WTC11 (cell line): ENCODE measurements at regions not wholly inside any gene's neighbourhood (a gene's known extent, or its start where the extent isn't known, plus 50 kb on each side); places are given as distances from the start of the nearest gene placed in this dataset.

ENCODE experiments used
- ATAC-seq: fragments of 200-7000 bp; cut with Tn5 transposase; 2 replicates; pipeline ENCODE4 v1.10.0; 2021; ENCODE audit warnings: mild to moderate bottlenecking, moderate library complexity
- CTCF ChIA-PET: fragments of 300-600 bp; sonication (Branson Sonifier 250); formaldehyde crosslinking; loops from one replicate; lab custom pipeline; 2021; ENCODE audit warnings: antibody characterized with exemption; lab: Charles Lee
- POLR2A ChIA-PET: fragments of 350-600 bp; sonication (Branson Sonifier 250); formaldehyde crosslinking; loops from one replicate; lab custom pipeline; 2021; ENCODE audit warnings: antibody characterized with exemption; lab: Charles Lee
- DNase-seq: peaks from one replicate; pipeline ENCODE4 v3.0.0; 2021; ENCODE audit warnings: low spot score
- H3K27ac Mint-ChIP-seq: 2 replicates; pipeline ENCODE4 v1.8.0; 2021; ENCODE audit warnings: mixed read lengths
- H3K27me3 Mint-ChIP-seq: 2 replicates; pipeline ENCODE4 v1.8.0; 2021; ENCODE audit warnings: low read depth, mild to moderate bottlenecking, moderate library complexity, mixed read lengths
- H3K36me3 Mint-ChIP-seq: 2 replicates; pipeline ENCODE4 v1.8.0; 2021; ENCODE audit warnings: mixed read lengths
- H3K4me1 Mint-ChIP-seq: 2 replicates; pipeline ENCODE4 v1.8.0; 2022; ENCODE audit warnings: mixed read lengths
- H3K4me3 Mint-ChIP-seq: 2 replicates; pipeline ENCODE4 v1.8.0; 2021; ENCODE audit warnings: mild to moderate bottlenecking, moderate library complexity, mixed read lengths
- H3K9me3 Mint-ChIP-seq: 2 replicates; pipeline ENCODE4 v1.8.0; 2021; ENCODE audit warnings: mixed read lengths
- ATF1 ChIP-seq: sonication (generic); formaldehyde crosslinking; IDR thresholded peaks from 2 replicates; pipeline ENCODE4 v1.8.1; 2023; ENCODE audit warnings: mild to moderate bottlenecking, moderate library complexity, missing genetic modification reagents
- EMX1 ChIP-seq: fragments of 250-450 bp; sonication (Bioruptor Pico); IDR thresholded peaks from 2 replicates; pipeline ENCODE4 v1.8.0; 2021; ENCODE audit warnings: mild to moderate bottlenecking
- ETV6 ChIP-seq: sonication (generic); formaldehyde crosslinking; IDR thresholded peaks from 2 replicates; pipeline ENCODE4 v1.8.1; 2022; ENCODE audit warnings: mild to moderate bottlenecking, missing genetic modification reagents
- FOXP1 ChIP-seq: sonication (generic); formaldehyde crosslinking; IDR thresholded peaks from 2 replicates; pipeline ENCODE4 v1.8.0; 2022; ENCODE audit warnings: missing genetic modification reagents, mild to moderate bottlenecking, moderate library complexity, borderline replicate concordance
- GABPB1 ChIP-seq: sonication (generic); formaldehyde crosslinking; IDR thresholded peaks from 2 replicates; pipeline ENCODE4 v1.8.1; 2023; ENCODE audit warnings: mild to moderate bottlenecking, missing genetic modification reagents
- IRF2 ChIP-seq: sonication (generic); formaldehyde crosslinking; IDR thresholded peaks from 2 replicates; pipeline ENCODE4 v1.8.0; 2022; ENCODE audit warnings: low read depth, missing genetic modification reagents, borderline replicate concordance
- NFE2L1 ChIP-seq: sonication (generic); formaldehyde crosslinking; IDR thresholded peaks from 2 replicates; pipeline ENCODE4 v1.8.1; 2023; ENCODE audit warnings: missing genetic modification reagents
- NR1H2 ChIP-seq: sonication (generic); formaldehyde crosslinking; IDR thresholded peaks from 2 replicates; pipeline ENCODE4 v1.9.0; 2021; ENCODE audit warnings: mild to moderate bottlenecking, moderate library complexity, missing genetic modification reagents
- OVOL2 ChIP-seq: fragments of 250-450 bp; sonication (Bioruptor Pico); IDR thresholded peaks from 2 replicates; pipeline ENCODE4 v1.9.0; 2021; ENCODE audit warnings: mild to moderate bottlenecking, borderline replicate concordance
- RORB ChIP-seq: fragments of 250-450 bp; sonication (Bioruptor Pico); IDR thresholded peaks from 2 replicates; pipeline ENCODE4 v1.9.0; 2021; ENCODE audit warnings: mild to moderate bottlenecking
- SOX15 ChIP-seq: fragments of 250-450 bp; sonication (Bioruptor Pico); IDR thresholded peaks from 2 replicates; pipeline ENCODE4 v1.9.0; 2021; ENCODE audit warnings: mild to moderate bottlenecking
- TP53 ChIP-seq: sonication (generic); formaldehyde crosslinking; IDR thresholded peaks from 2 replicates; pipeline ENCODE4 v1.8.1; 2023; ENCODE audit warnings: mild to moderate bottlenecking, missing genetic modification reagents
- ZNF219 ChIP-seq: sonication (generic); formaldehyde crosslinking; IDR thresholded peaks from 2 replicates; pipeline ENCODE4 v1.8.0; 2023; ENCODE audit warnings: missing genetic modification reagents, mild to moderate bottlenecking, borderline replicate concordance
- ZNF317 ChIP-seq: sonication (generic); formaldehyde crosslinking; IDR thresholded peaks from 2 replicates; pipeline ENCODE4 v1.8.1; 2023; ENCODE audit warnings: low read depth, mild to moderate bottlenecking, moderate library complexity, missing genetic modification reagents, borderline replicate concordance
- ZNF396 ChIP-seq: fragments of 250-450 bp; sonication (Bioruptor Pico); IDR thresholded peaks from 2 replicates; pipeline ENCODE4 v1.8.0; 2021; ENCODE audit warnings: mild to moderate bottlenecking, moderate library complexity, borderline replicate concordance
- ZNF423 ChIP-seq: fragments of 250-450 bp; sonication (Bioruptor Pico); IDR thresholded peaks from 2 replicates; pipeline ENCODE4 v2.1.2; 2022; ENCODE audit warnings: mild to moderate bottlenecking, moderate library complexity
- TF ChIP-seq, protein P1 (sequence below): sonication (generic); formaldehyde crosslinking; IDR thresholded peaks from 2 replicates; pipeline ENCODE4 v1.8.1; 2023; ENCODE audit warnings: mild to moderate bottlenecking, missing genetic modification reagents
- TF ChIP-seq, protein P2 (sequence below): fragments of 250-450 bp; sonication (Bioruptor Pico); IDR thresholded peaks from 2 replicates; pipeline ENCODE4 v2.1.2; 2022; ENCODE audit warnings: mild to moderate bottlenecking, moderate library complexity
- TF ChIP-seq, protein P3 (sequence below): sonication (generic); formaldehyde crosslinking; IDR thresholded peaks from 2 replicates; pipeline ENCODE4 v1.8.1; 2023; ENCODE audit warnings: mild to moderate bottlenecking, missing genetic modification reagents, moderate library complexity
- TF ChIP-seq, protein P4 (sequence below): sonication (generic); formaldehyde crosslinking; IDR thresholded peaks from 2 replicates; pipeline ENCODE4 v1.8.0; 2023; ENCODE audit warnings: missing genetic modification reagents
- TF ChIP-seq, protein P5 (sequence below): sonication (generic); formaldehyde crosslinking; IDR thresholded peaks from 2 replicates; pipeline ENCODE4 v1.8.0; 2022; ENCODE audit warnings: mild to moderate bottlenecking, missing genetic modification reagents
- TF ChIP-seq, protein P6 (sequence below): sonication (generic); formaldehyde crosslinking; IDR thresholded peaks from 2 replicates; pipeline ENCODE4 v1.8.0; 2022; ENCODE audit warnings: missing genetic modification reagents

DNA sequence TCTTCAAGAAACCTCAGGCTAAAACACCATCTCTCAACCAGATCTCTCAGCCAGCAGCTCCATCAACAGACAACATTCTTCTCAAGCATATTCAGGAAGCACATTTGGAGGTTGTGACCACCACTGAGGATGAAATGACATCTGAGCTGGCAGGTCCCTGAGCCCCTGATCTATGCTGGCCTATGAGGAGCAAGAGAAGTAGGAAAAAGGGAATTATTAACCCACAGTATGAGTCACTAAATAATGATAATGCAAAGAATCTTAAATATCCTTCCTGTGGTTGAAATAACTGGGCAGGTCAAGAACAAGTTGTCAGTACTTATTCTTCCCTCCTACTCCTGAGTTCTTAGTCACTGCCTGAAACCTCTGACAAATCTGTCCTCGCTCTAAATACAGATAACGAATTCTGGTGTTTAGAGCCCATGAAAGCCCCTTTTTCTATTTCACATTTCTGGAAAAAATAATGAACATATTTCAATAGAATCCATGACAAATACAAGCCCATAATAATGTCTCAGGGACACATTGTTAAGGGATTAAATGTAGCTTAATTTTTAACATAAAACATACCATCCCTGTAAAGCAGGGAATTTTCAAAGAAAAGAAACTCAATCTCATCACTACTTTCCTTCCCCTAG, 225.8 kb upstream of the IRS2 start:
- no peaks in the 10 kb centered on the region for H3K9me3 Mint-ChIP-seq
- H3K27ac Mint-ChIP-seq = no peak overlapping the region
- POLR2A ChIA-PET = no interaction called here
- H3K27me3 Mint-ChIP-seq = no peaks in the 10 kb centered on the region
- TF ChIP-seq, protein P1, sequence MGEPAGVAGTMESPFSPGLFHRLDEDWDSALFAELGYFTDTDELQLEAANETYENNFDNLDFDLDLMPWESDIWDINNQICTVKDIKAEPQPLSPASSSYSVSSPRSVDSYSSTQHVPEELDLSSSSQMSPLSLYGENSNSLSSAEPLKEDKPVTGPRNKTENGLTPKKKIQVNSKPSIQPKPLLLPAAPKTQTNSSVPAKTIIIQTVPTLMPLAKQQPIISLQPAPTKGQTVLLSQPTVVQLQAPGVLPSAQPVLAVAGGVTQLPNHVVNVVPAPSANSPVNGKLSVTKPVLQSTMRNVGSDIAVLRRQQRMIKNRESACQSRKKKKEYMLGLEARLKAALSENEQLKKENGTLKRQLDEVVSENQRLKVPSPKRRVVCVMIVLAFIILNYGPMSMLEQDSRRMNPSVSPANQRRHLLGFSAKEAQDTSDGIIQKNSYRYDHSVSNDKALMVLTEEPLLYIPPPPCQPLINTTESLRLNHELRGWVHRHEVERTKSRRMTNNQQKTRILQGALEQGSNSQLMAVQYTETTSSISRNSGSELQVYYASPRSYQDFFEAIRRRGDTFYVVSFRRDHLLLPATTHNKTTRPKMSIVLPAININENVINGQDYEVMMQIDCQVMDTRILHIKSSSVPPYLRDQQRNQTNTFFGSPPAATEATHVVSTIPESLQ = no peak
- TF ChIP-seq RORB (CRISPR knock-in tag) = no peak
- TF ChIP-seq ATF1 = no peak
- TF ChIP-seq, protein P2, sequence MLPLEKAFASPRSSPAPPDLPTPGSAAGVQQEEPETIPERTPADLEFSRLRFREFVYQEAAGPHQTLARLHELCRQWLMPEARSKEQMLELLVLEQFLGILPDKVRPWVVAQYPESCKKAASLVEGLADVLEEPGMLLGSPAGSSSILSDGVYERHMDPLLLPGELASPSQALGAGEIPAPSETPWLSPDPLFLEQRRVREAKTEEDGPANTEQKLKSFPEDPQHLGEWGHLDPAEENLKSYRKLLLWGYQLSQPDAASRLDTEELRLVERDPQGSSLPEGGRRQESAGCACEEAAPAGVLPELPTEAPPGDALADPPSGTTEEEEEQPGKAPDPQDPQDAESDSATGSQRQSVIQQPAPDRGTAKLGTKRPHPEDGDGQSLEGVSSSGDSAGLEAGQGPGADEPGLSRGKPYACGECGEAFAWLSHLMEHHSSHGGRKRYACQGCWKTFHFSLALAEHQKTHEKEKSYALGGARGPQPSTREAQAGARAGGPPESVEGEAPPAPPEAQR (CRISPR knock-in tag) = no peak
- no peak for TF ChIP-seq GABPB1 (CRISPR knock-in tag)
- TF ChIP-seq SOX15 (CRISPR knock-in tag) = no peak
- TF ChIP-seq ZNF396 (CRISPR knock-in tag) = no peak
- TF ChIP-seq, protein P3, sequence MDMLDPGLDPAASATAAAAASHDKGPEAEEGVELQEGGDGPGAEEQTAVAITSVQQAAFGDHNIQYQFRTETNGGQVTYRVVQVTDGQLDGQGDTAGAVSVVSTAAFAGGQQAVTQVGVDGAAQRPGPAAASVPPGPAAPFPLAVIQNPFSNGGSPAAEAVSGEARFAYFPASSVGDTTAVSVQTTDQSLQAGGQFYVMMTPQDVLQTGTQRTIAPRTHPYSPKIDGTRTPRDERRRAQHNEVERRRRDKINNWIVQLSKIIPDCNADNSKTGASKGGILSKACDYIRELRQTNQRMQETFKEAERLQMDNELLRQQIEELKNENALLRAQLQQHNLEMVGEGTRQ (CRISPR knock-in tag) = no peak
- no peak for TF ChIP-seq IRF2 (CRISPR knock-in tag)
- TF ChIP-seq ZNF317 = no peak
- TF ChIP-seq EMX1 (CRISPR knock-in tag) = no peak
- TF ChIP-seq, protein P4, sequence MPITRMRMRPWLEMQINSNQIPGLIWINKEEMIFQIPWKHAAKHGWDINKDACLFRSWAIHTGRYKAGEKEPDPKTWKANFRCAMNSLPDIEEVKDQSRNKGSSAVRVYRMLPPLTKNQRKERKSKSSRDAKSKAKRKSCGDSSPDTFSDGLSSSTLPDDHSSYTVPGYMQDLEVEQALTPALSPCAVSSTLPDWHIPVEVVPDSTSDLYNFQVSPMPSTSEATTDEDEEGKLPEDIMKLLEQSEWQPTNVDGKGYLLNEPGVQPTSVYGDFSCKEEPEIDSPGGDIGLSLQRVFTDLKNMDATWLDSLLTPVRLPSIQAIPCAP (CRISPR knock-in tag) = no peak
- TF ChIP-seq ZNF423 (CRISPR knock-in tag) = no peak
- TF ChIP-seq TP53 = no peak
- TF ChIP-seq ETV6 = no peak
- no peak for TF ChIP-seq OVOL2 (CRISPR knock-in tag)
- CTCF ChIA-PET = no interaction called here
- H3K4me3 Mint-ChIP-seq = no peak overlapping the region
- DNase-seq = no peak
- ATAC-seq = no peak
- no peaks in the 10 kb centered on the region for H3K4me1 Mint-ChIP-seq
- no peaks in the 10 kb centered on the region for H3K36me3 Mint-ChIP-seq

DNA sequence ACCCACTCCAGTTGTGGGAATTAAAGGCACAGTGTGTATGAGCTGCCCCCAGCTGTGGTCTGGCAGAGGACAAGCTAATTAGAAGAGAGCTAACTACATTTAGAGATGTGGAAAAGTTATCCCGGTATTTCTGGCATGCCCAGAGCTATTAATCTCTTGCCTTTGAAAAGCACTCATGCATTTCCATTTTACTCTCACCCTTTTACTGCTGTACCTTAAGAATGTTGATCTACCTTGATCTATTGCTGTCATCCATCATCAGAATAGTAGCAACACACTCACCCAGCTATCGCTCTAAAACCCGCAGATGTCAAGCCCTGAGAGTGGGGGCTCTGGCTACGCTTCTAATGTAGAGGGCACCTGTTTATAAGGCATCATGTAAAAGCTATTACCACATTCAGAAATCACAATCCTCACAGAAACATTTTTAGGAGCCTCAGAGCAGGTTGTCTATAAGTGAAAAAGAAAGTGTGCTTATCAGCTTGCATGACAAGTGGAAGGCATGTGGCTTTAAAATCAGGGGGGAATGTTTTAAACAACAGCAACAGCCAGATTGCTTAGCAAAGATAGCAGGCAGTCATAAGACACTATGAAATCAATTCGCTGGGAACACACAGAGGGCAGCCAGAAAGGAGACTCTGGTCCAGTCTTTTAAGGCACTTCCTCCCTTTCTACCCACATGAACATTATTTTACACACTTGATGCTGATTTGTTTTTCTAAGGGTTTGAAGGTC, 224.2 kb upstream of the IRS2 start:
- no peaks in the 10 kb centered on the region for H3K27me3 Mint-ChIP-seq
- no peak overlapping the region for H3K4me3 Mint-ChIP-seq
- H3K27ac Mint-ChIP-seq = no peak overlapping the region
- DNase-seq (no peak), ATAC-seq (no peak)
- CTCF ChIA-PET = no interaction called here
- POLR2A ChIA-PET = no interaction called here
- H3K4me1 Mint-ChIP-seq = no peaks in the 10 kb centered on the region
- no peaks in the 10 kb centered on the region for H3K9me3 Mint-ChIP-seq
- H3K36me3 Mint-ChIP-seq = no peaks in the 10 kb centered on the region
- TF ChIP-seq NR1H2 (CRISPR knock-in tag) = no peak
- TF ChIP-seq, protein P5, sequence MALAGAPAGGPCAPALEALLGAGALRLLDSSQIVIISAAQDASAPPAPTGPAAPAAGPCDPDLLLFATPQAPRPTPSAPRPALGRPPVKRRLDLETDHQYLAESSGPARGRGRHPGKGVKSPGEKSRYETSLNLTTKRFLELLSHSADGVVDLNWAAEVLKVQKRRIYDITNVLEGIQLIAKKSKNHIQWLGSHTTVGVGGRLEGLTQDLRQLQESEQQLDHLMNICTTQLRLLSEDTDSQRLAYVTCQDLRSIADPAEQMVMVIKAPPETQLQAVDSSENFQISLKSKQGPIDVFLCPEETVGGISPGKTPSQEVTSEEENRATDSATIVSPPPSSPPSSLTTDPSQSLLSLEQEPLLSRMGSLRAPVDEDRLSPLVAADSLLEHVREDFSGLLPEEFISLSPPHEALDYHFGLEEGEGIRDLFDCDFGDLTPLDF (CRISPR knock-in tag) = no peak
- TF ChIP-seq ZNF219 (CRISPR knock-in tag) = no peak
- TF ChIP-seq NFE2L1 (CRISPR knock-in tag) = no peak
- TF ChIP-seq, protein P6, sequence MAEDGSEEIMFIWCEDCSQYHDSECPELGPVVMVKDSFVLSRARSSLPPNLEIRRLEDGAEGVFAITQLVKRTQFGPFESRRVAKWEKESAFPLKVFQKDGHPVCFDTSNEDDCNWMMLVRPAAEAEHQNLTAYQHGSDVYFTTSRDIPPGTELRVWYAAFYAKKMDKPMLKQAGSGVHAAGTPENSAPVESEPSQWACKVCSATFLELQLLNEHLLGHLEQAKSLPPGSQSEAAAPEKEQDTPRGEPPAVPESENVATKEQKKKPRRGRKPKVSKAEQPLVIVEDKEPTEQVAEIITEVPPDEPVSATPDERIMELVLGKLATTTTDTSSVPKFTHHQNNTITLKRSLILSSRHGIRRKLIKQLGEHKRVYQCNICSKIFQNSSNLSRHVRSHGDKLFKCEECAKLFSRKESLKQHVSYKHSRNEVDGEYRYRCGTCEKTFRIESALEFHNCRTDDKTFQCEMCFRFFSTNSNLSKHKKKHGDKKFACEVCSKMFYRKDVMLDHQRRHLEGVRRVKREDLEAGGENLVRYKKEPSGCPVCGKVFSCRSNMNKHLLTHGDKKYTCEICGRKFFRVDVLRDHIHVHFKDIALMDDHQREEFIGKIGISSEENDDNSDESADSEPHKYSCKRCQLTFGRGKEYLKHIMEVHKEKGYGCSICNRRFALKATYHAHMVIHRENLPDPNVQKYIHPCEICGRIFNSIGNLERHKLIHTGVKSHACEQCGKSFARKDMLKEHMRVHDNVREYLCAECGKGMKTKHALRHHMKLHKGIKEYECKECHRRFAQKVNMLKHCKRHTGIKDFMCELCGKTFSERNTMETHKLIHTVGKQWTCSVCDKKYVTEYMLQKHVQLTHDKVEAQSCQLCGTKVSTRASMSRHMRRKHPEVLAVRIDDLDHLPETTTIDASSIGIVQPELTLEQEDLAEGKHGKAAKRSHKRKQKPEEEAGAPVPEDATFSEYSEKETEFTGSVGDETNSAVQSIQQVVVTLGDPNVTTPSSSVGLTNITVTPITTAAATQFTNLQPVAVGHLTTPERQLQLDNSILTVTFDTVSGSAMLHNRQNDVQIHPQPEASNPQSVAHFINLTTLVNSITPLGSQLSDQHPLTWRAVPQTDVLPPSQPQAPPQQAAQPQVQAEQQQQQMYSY (CRISPR knock-in tag) = no peak
- no peak for TF ChIP-seq FOXP1
- TF ChIP-seq, all 79 proteins: peak for 0
